ENCODE measurements at regions not wholly inside any gene's neighbourhood (a gene's known extent, or its start where the extent isn't known, plus 50 kb on each side); places are given as distances from the start of the nearest gene placed in this dataset.
"Not testable (repeated sequence)": the region's sequence is repeated elsewhere in the genome, so short reads cannot be mapped to it uniquely, and the experiment has no call there.

GRCh38 chr7:92945840-92946239, 109.5 kb upstream of the CDK6 start:
- no peak for DNase-seq (ENCODE audit: low read depth in 2 of 2)
- no peak for TF ChIP-seq CTCF (IDR thresholded peaks at IDR 0.05; ENCODE audit: low read depth, low read length)
- H3K4me3 ChIP-seq (replicated peaks in 1 of 2; ENCODE audit: low read depth in 2 of 2, low read length in 2 of 2): no peak overlapping the region

- DNase-seq (ENCODE audit: low read depth in 2 of 2): peak; percentile 3 to 12
- H3K4me3 ChIP-seq (replicated peaks in 1 of 2; ENCODE audit: low read depth in 2 of 2, low read length in 2 of 2): no peak overlapping the region
- TF ChIP-seq CTCF (IDR thresholded peaks at IDR 0.05; ENCODE audit: low read depth, low read length): no peak
Measured at GRCh38 chr7:92944633-92945032, 108.3 kb upstream of the CDK6 start.

GRCh38 chr7:92942706-92943105, 106.3 kb upstream of the CDK6 start:
- not testable (repeated sequence) for DNase-seq (ENCODE audit: low read depth in 2 of 2)

GRCh38 chr7:92939666-92940360, 103.4 kb upstream of the CDK6 start:
- no peak for DNase-seq (ENCODE audit: low read depth in 2 of 2)
- TF ChIP-seq CTCF (IDR thresholded peaks at IDR 0.05; ENCODE audit: low read depth, low read length): no peak
- H3K4me3 ChIP-seq (replicated peaks in 1 of 2; ENCODE audit: low read depth in 2 of 2, low read length in 2 of 2): no peak overlapping the region

More at GRCh38 chr7:92942706-92943105, 106.3 kb upstream of the CDK6 start:
- not testable (repeated sequence) for H3K4me3 ChIP-seq (replicated peaks in 1 of 2; ENCODE audit: low read depth in 2 of 2, low read length in 2 of 2)

GRCh38 chr7:92934096-92934495, 97.7 kb upstream of the CDK6 start:
- no peak for DNase-seq (ENCODE audit: low read depth in 2 of 2)
- H3K4me3 ChIP-seq (replicated peaks in 1 of 2; ENCODE audit: low read depth in 2 of 2, low read length in 2 of 2): no peak overlapping the region
- no peak for TF ChIP-seq CTCF (IDR thresholded peaks at IDR 0.05; ENCODE audit: low read depth, low read length)

- no peak overlapping the region for H3K4me3 ChIP-seq (replicated peaks in 1 of 2; ENCODE audit: low read depth in 2 of 2, low read length in 2 of 2)
- DNase-seq (ENCODE audit: low read depth in 2 of 2): no peak
- no peak for TF ChIP-seq CTCF (IDR thresholded peaks at IDR 0.05; ENCODE audit: low read depth, low read length)
Measured at GRCh38 chr7:92932450-92932849, 96.1 kb upstream of the CDK6 start.

GRCh38 chr7:92930404-92930803, 94.0 kb upstream of the CDK6 start:
- no peak for DNase-seq (ENCODE audit: low read depth in 2 of 2)
- no peak for TF ChIP-seq CTCF (IDR thresholded peaks at IDR 0.05; ENCODE audit: low read depth, low read length)
- H3K4me3 ChIP-seq (replicated peaks in 1 of 2; ENCODE audit: low read depth in 2 of 2, low read length in 2 of 2): no peak overlapping the region

All from cardiac fibroblast (primary cell).